SIG-M5 treated with dmso at 0.1 percent for 504 hours (cell line): ENCODE measurements at regions not wholly inside any gene's neighbourhood (a gene's known extent, or its start where the extent isn't known, plus 50 kb on each side); places are given as distances from the start of the nearest gene placed in this dataset.
"Not testable (repeated sequence)": the region's sequence is repeated elsewhere in the genome, so short reads cannot be mapped to it uniquely, and the experiment has no call there.

Experiments
- DNase-seq: peaks from one replicate; lab custom pipeline; 2025; ENCODE audit not compliant: unreplicated experiment; lab: John Stamatoyannopoulos, UW

- not testable (repeated sequence) for DNase-seq
Observed at GRCh38 chr7:110514975-110515551, 575.9 kb upstream of the LRRN3 start.

GRCh38 chr7:110519851-110520250, 571.1 kb upstream of the LRRN3 start:
- DNase-seq: no peak

- no peak for DNase-seq
Observed at GRCh38 chr7:110521357-110521911, 569.5 kb upstream of the LRRN3 start.

- no peak for DNase-seq
Observed at GRCh38 chr7:110522061-110522760, 568.7 kb upstream of the LRRN3 start.

GRCh38 chr7:110522761-110523200, 568.1 kb upstream of the LRRN3 start:
- DNase-seq: peak; percentile 9

- no peak for DNase-seq
Observed at GRCh38 chr7:110529175-110529574, 561.8 kb upstream of the LRRN3 start.

- no peak for DNase-seq
Observed at GRCh38 chr7:110531186-110531585, 559.7 kb upstream of the LRRN3 start.

- DNase-seq: peak; percentile 37
Observed at GRCh38 chr7:110534241-110534931, 556.5 kb upstream of the LRRN3 start.

GRCh38 chr7:110539216-110539615, 551.7 kb upstream of the LRRN3 start:
- DNase-seq: no peak

- no peak for DNase-seq
Observed at GRCh38 chr7:110541962-110542361, 549.0 kb upstream of the LRRN3 start.

- no peak for DNase-seq
Observed at GRCh38 chr7:110544194-110544593, 546.7 kb upstream of the LRRN3 start.

GRCh38 chr7:110548372-110548771, 542.6 kb upstream of the LRRN3 start:
- no peak for DNase-seq

- no peak for DNase-seq
Observed at GRCh38 chr7:110557136-110557535, 533.8 kb upstream of the LRRN3 start.

GRCh38 chr7:110563286-110563685, 527.6 kb upstream of the LRRN3 start:
- not testable (repeated sequence) for DNase-seq

GRCh38 chr7:110564246-110564645, 526.7 kb upstream of the LRRN3 start:
- no peak for DNase-seq

- no peak for DNase-seq
Observed at GRCh38 chr7:110568388-110568787, 522.5 kb upstream of the LRRN3 start.

- DNase-seq: no peak
Observed at GRCh38 chr7:110568932-110569331, 522.0 kb upstream of the LRRN3 start.

- DNase-seq: no peak
Observed at GRCh38 chr7:110569486-110570205, 521.3 kb upstream of the LRRN3 start.

- DNase-seq: no peak
Observed at GRCh38 chr7:110573862-110574528, 516.9 kb upstream of the LRRN3 start.

- no peak for DNase-seq
Observed at GRCh38 chr7:110587294-110587693, 503.6 kb upstream of the LRRN3 start.

GRCh38 chr7:110590415-110590814, 500.5 kb upstream of the LRRN3 start:
- DNase-seq: no peak
